ENCODE measurements at regions not wholly inside any gene's neighbourhood (a gene's known extent, or its start where the extent isn't known, plus 50 kb on each side); places are given as distances from the start of the nearest gene placed in this dataset.

DNA sequence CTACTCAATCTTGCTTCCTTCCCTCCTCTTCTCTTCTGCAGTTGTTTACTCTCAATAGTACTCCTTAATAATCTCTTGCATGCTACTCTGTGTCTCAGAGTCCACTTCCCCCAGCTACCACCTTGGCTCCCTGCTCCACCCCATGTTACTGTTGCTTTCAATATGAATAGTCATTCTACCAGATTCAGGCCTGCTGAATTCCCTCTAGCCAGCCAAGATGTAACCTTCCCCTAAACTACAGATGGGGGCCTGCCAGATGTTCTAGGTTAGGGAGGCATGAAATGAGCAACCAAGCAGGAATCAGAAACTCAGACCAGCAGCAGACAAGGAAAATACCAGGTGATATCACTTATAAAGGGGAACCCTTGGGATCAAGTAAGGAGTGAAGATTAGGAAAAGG, 392.1 kb upstream of the DDHD1 start:
- DNase-seq (ENCODE audit: extremely low spot score) = no peak
- no peak for TF ChIP-seq SUZ12 (IDR thresholded peaks at IDR 0.05)
- TF ChIP-seq NFRKB (IDR thresholded peaks at IDR 0.05) = no peak
- no peak for TF ChIP-seq SP1 (IDR thresholded peaks at IDR 0.05)
- no peak for TF ChIP-seq FOXK2 (IDR thresholded peaks at IDR 0.05)
- no peak for TF ChIP-seq TARDBP (IDR thresholded peaks at IDR 0.05)
- no peak for TF ChIP-seq L3MBTL2 (conservative IDR thresholded peaks at IDR 0.05)
- no peak for TF ChIP-seq FOXA1 (IDR thresholded peaks at IDR 0.05)
- ChIA-PET POLR2A (no interaction called here), CTCF (no interaction called here)

- CTCF ChIA-PET = interaction anchor here (1.0 kb wide), 1 partner anchor 805 kb away, joined by 3 read pairs; no protein-coding TSS in a partner anchor
- no peak for DNase-seq (ENCODE audit: extremely low spot score)
- POLR2A ChIA-PET = no interaction called here
- TF ChIP-seq SP1 (IDR thresholded peaks at IDR 0.05) = no peak
- TF ChIP-seq ELF4 (IDR thresholded peaks at IDR 0.05) = no peak
Observed at GRCh38 chr14:53542732-53543131, 389.6 kb upstream of the DDHD1 start.

DNA sequence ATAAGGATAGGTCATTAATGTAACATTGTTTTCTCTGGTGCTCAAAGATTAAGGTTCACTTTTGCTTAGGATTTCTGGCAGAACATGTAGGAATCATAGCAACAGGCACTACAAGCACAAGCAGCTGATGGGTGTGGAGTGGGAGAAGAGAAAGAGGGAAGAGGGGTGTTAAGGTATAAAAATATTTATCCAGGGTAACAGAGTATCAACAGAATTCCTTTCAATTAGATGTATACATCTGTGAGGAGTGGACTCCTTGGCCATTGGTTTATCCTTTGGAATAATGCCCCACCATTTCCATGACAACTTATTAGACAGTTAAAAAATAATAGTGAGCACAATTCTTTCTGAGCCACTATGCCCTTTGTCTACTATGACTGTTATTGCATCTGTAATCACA, 388.3 kb upstream of the DDHD1 start:
- POLR2A ChIA-PET = no interaction called here
- CTCF ChIA-PET = no interaction called here
- DNase-seq (ENCODE audit: extremely low spot score) = no peak
- TF ChIP-seq BHLHE40 (IDR thresholded peaks at IDR 0.05; ENCODE audit: borderline replicate concordance) = no peak
- TF ChIP-seq, protein P1, sequence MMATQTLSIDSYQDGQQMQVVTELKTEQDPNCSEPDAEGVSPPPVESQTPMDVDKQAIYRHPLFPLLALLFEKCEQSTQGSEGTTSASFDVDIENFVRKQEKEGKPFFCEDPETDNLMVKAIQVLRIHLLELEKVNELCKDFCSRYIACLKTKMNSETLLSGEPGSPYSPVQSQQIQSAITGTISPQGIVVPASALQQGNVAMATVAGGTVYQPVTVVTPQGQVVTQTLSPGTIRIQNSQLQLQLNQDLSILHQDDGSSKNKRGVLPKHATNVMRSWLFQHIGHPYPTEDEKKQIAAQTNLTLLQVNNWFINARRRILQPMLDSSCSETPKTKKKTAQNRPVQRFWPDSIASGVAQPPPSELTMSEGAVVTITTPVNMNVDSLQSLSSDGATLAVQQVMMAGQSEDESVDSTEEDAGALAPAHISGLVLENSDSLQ (IDR thresholded peaks at IDR 0.05) = no peak
- no peak for TF ChIP-seq NFRKB (IDR thresholded peaks at IDR 0.05)
- no peak for TF ChIP-seq ELF4 (IDR thresholded peaks at IDR 0.05)
- no peak for TF ChIP-seq LEF1 (IDR thresholded peaks at IDR 0.05; ENCODE audit: borderline replicate concordance)
- no peak for TF ChIP-seq HDGF (IDR thresholded peaks at IDR 0.05; ENCODE audit: borderline replicate concordance)
- no peak for TF ChIP-seq SP1 (IDR thresholded peaks at IDR 0.05)
- TF ChIP-seq ARNT (IDR thresholded peaks at IDR 0.05) = no peak
- TF ChIP-seq SUZ12 (IDR thresholded peaks at IDR 0.05) = no peak
- no peak for TF ChIP-seq ZNF384 (IDR thresholded peaks at IDR 0.05)
- TF ChIP-seq TARDBP (IDR thresholded peaks at IDR 0.05) = no peak
- TF ChIP-seq FOXM1 (IDR thresholded peaks at IDR 0.05; ENCODE audit: borderline replicate concordance) = no peak

GRCh38 chr14:53539489-53540126, 386.5 kb upstream of the DDHD1 start:
- POLR2A ChIA-PET = no interaction called here
- TF ChIP-seq ELF4 (IDR thresholded peaks at IDR 0.05) (no peak), NFRKB (IDR thresholded peaks at IDR 0.05) (no peak), ARNT (IDR thresholded peaks at IDR 0.05) (no peak), TARDBP (IDR thresholded peaks at IDR 0.05) (no peak), HDGF (IDR thresholded peaks at IDR 0.05; ENCODE audit: borderline replicate concordance) (no peak), FOXA1 (IDR thresholded peaks at IDR 0.05) (no peak), FOXK2 (IDR thresholded peaks at IDR 0.05) (no peak), ZNF384 (IDR thresholded peaks at IDR 0.05) (no peak), SP1 (IDR thresholded peaks at IDR 0.05) (no peak), CTBP1 (IDR thresholded peaks at IDR 0.05; ENCODE audit: borderline replicate concordance) (no peak), LEF1 (IDR thresholded peaks at IDR 0.05; ENCODE audit: borderline replicate concordance) (no peak), L3MBTL2 (conservative IDR thresholded peaks at IDR 0.05) (no peak), SUZ12 (IDR thresholded peaks at IDR 0.05) (no peak), BHLHE40 (IDR thresholded peaks at IDR 0.05; ENCODE audit: borderline replicate concordance) (no peak), FOXM1 (IDR thresholded peaks at IDR 0.05; ENCODE audit: borderline replicate concordance) (no peak)
- TF ChIP-seq, protein P1 (IDR thresholded peaks at IDR 0.05) = no peak
- CTCF ChIA-PET = interaction anchor here (0.6 to 2.5 kb wide), 5 partner anchors 75 to 1202 kb away, joined by 3 to 7 read pairs (median 3); no protein-coding TSS in a partner anchor
- DNase-seq (ENCODE audit: extremely low spot score) = peak; percentile 66

GRCh38 chr14:53538316-53538881, 385.3 kb upstream of the DDHD1 start:
- ChIA-PET CTCF (interaction anchor here (0.7 to 2.5 kb wide), 7 partner anchors 106 to 810 kb away, joined by 3 to 7 read pairs (median 3); no protein-coding TSS in a partner anchor), POLR2A (no interaction called here)
- no peak for DNase-seq (ENCODE audit: extremely low spot score)
- no peak for TF ChIP-seq BHLHE40 (IDR thresholded peaks at IDR 0.05; ENCODE audit: borderline replicate concordance)
- no peak for TF ChIP-seq ELF4 (IDR thresholded peaks at IDR 0.05)
- TF ChIP-seq FOXK2 (IDR thresholded peaks at IDR 0.05) = no peak
- no peak for TF ChIP-seq SP1 (IDR thresholded peaks at IDR 0.05)
- TF ChIP-seq TARDBP (IDR thresholded peaks at IDR 0.05) = no peak
- no peak for TF ChIP-seq HDGF (IDR thresholded peaks at IDR 0.05; ENCODE audit: borderline replicate concordance)
- TF ChIP-seq L3MBTL2 (conservative IDR thresholded peaks at IDR 0.05) = no peak
- TF ChIP-seq LEF1 (IDR thresholded peaks at IDR 0.05; ENCODE audit: borderline replicate concordance) = no peak
- no peak for TF ChIP-seq SUZ12 (IDR thresholded peaks at IDR 0.05)
- no peak for TF ChIP-seq CTBP1 (IDR thresholded peaks at IDR 0.05; ENCODE audit: borderline replicate concordance)
- no peak for TF ChIP-seq FOXA1 (IDR thresholded peaks at IDR 0.05)
- TF ChIP-seq ARNT (IDR thresholded peaks at IDR 0.05) = no peak
- TF ChIP-seq NFRKB (IDR thresholded peaks at IDR 0.05) = no peak
- no peak for TF ChIP-seq ZNF384 (IDR thresholded peaks at IDR 0.05)
- TF ChIP-seq FOXM1 (IDR thresholded peaks at IDR 0.05; ENCODE audit: borderline replicate concordance) = no peak
- TF ChIP-seq, protein P1 (IDR thresholded peaks at IDR 0.05) = no peak

Data from HEK293T (cell line).